Endothelial cell of umbilical vein (primary cell): ENCODE measurements at regions not wholly inside any gene's neighbourhood (a gene's known extent, or its start where the extent isn't known, plus 50 kb on each side); places are given as distances from the start of the nearest gene placed in this dataset.
A peak's percentile ranks its signal among the peaks of the same experiment; 100 is the strongest.

Experiments used
- BruUV-seq: library from RNA; stranded (reverse); fragments of 400-500 nt; replicated peaks from 2 replicates; lab custom pipeline; 2021; lab: Mats Ljungman, UMichigan
- CTCF ChIA-PET: fragments of 300-600, 350-600 bp; sonication (Branson Sonifier 250); formaldehyde crosslinking; loops from one replicate; lab custom pipeline; 2021; ENCODE audit warnings: antibody characterized with exemption, inconsistent platforms; lab: Charles Lee
- POLR2A ChIA-PET: fragments of 300-600, 350-600 bp; sonication (Branson Sonifier 250); formaldehyde crosslinking; loops from one replicate; lab custom pipeline; 2021; ENCODE audit warnings: antibody characterized with exemption, inconsistent platforms; lab: Charles Lee
- DNase-seq: peaks from one replicate; pipeline ENCODE4 v3.0.0-alpha.2; 2011; ENCODE audit warnings: low read depth, low spot score
- FAIRE-seq: peaks from 2 replicates; lab custom pipeline; 2011; peaks lifted over from hg19 to GRCh38; lab: Jason Lieb, UNC
- H2AFZ ChIP-seq: 2 replicates; pipeline ENCODE4 v1.6.0; 2012; ENCODE audit warnings: low read depth, low read length, control low read depth, inconsistent platforms
- H3K27ac ChIP-seq: 2 replicates; pipeline ENCODE4 v1.5.1; 2011; ENCODE audit warnings: low read depth, mild to moderate bottlenecking, control low read depth, low read length, moderate library complexity; ENCODE audit not compliant: insufficient read depth
- H3K27me3 ChIP-seq, 2 experiments: 2 replicates each; pipeline versions ENCODE4 v1.6.0 to v1.6.1; 2011; ENCODE audit warnings: low read length in 2 of 2, mixed read lengths in 1 of 2; ENCODE audit not compliant: control insufficient read depth in 2 of 2, insufficient read depth in 2 of 2
- H3K36me3 ChIP-seq, 2 experiments: 2 replicates in 1 of 2; 3 replicates in 1 of 2; pipeline ENCODE4 v1.5.1; 2011; ENCODE audit warnings: low read length in 2 of 2, mild to moderate bottlenecking in 1 of 2, moderate library complexity in 1 of 2; ENCODE audit not compliant: control insufficient read depth in 2 of 2, insufficient read depth in 2 of 2; ENCODE audit errors: extremely low read depth in 1 of 2
- H3K4me1 ChIP-seq: 3 replicates; pipeline ENCODE4 v1.5.1; 2011; ENCODE audit warnings: mild to moderate bottlenecking, low read length; ENCODE audit not compliant: control insufficient read depth, insufficient read depth; ENCODE audit errors: extremely low read depth
- H3K4me2 ChIP-seq: 2 replicates; pipeline ENCODE4 v1.6.1; 2011; ENCODE audit warnings: low read length, control low read depth, mixed read lengths; ENCODE audit not compliant: insufficient read depth
- H3K4me3 ChIP-seq, 3 experiments: fragments of 200-600 bp in 1 of 3; sonication (generic), shearing (Covaris generic) in 1 of 3; replicated peaks in 1 of 3; 2 replicates each; pipeline ENCODE4 v1.5.1; 2011 to 2016; ENCODE audit warnings: control low read depth in 3 of 3, low read length in 3 of 3, mild to moderate bottlenecking in 2 of 3, inconsistent platforms in 1 of 3, low read depth in 1 of 3, moderate library complexity in 1 of 3; ENCODE audit not compliant: insufficient read depth in 1 of 3
- H3K79me2 ChIP-seq: 2 replicates; pipeline ENCODE4 v1.6.0; 2012; ENCODE audit warnings: low read length, inconsistent platforms; ENCODE audit not compliant: control insufficient read depth, insufficient read depth
- H3K9ac ChIP-seq: replicated peaks from 2 replicates; pipeline ENCODE3; 2011; ENCODE audit warnings: low read length, control low read depth; ENCODE audit not compliant: insufficient read depth; ENCODE audit errors: extremely low read depth
- H3K9me1 ChIP-seq: replicated peaks from 3 replicates; pipeline ENCODE4 v1.6.0; 2011; ENCODE audit warnings: mild to moderate bottlenecking, low read length; ENCODE audit not compliant: control insufficient read depth, insufficient read depth; ENCODE audit errors: extremely low read depth
- H3K9me3 ChIP-seq: replicated peaks from 2 replicates; pipeline ENCODE4 v1.5.1; 2012; ENCODE audit warnings: low read length, inconsistent platforms; ENCODE audit not compliant: control insufficient read depth, insufficient read depth
- H4K20me1 ChIP-seq: replicated peaks from 2 replicates; pipeline ENCODE3; 2011; ENCODE audit warnings: mild to moderate bottlenecking, low read length; ENCODE audit not compliant: control insufficient read depth, insufficient read depth; ENCODE audit errors: extremely low read depth
- EZH2 ChIP-seq: IDR thresholded peaks from 2 replicates; pipeline ENCODE4 v1.6.1; 2012; ENCODE audit warnings: borderline replicate concordance, low read depth, mild to moderate bottlenecking, moderate library complexity, low read length, inconsistent platforms; ENCODE audit not compliant: severe bottlenecking
- FOS ChIP-seq: IDR thresholded peaks from 2 replicates; pipeline ENCODE4 v1.6.1; 2011; ENCODE audit warnings: mild to moderate bottlenecking, low read length, moderate library complexity, borderline replicate concordance; ENCODE audit not compliant: insufficient read depth
- JUN ChIP-seq: IDR thresholded peaks from 2 replicates; pipeline ENCODE4 v1.6.1; 2011; ENCODE audit warnings: borderline replicate concordance, low read depth; ENCODE audit not compliant: insufficient read length, insufficient read depth
- MYC ChIP-seq: IDR thresholded peaks from one replicate; pipeline ENCODE4 v1.6.1; 2011; ENCODE audit warnings: mild to moderate bottlenecking, low read depth, low read length
- POLR2A ChIP-seq: IDR thresholded peaks from 2 replicates; pipeline ENCODE4 v1.6.1; 2012; ENCODE audit warnings: low read depth, mild to moderate bottlenecking, control low read depth, low read length
- POLR2AphosphoS5 ChIP-seq: IDR thresholded peaks from 2 replicates; pipeline ENCODE4 v1.6.1; 2012; ENCODE audit warnings: low read depth, mild to moderate bottlenecking, control low read depth, low read length, moderate library complexity; ENCODE audit not compliant: insufficient read depth
- dilution Hi-C: fragments of 300-500 bp; cut with MboI; formaldehyde crosslinking; loops from one replicate; pipeline ENCODE4 v1.15.0; 2019; ENCODE audit warnings: low sequenced_read_pairs; ENCODE audit not compliant: extremely low pct_ligation_motif_present
- intact Hi-C: fragments of 100-400 bp; cut with micrococcal nuclease; formaldehyde crosslinking; loops from one replicate; pipeline ENCODE4 v1.10.0; 2022
- TF ChIP-seq, protein P1 (sequence below), 2 donors: IDR thresholded peaks; 1 replicate in 1 of 2; 2 replicates in 1 of 2; pipeline ENCODE4 v1.5.1; 2011; ENCODE audit warnings: low read length in 2 of 2, mild to moderate bottlenecking in 2 of 2, moderate library complexity in 2 of 2, control low read depth in 1 of 2, inconsistent platforms in 1 of 2, low read depth in 1 of 2; ENCODE audit not compliant: insufficient read depth in 1 of 2; ENCODE audit errors: extremely low read depth in 1 of 2
- TF ChIP-seq, protein P2 (sequence below): IDR thresholded peaks from 2 replicates; pipeline ENCODE4 v1.6.1; 2011; ENCODE audit not compliant: insufficient read depth, insufficient read length

- TF ChIP-seq MYC (no peak), POLR2A (no peak)
- TF ChIP-seq, protein P1, sequence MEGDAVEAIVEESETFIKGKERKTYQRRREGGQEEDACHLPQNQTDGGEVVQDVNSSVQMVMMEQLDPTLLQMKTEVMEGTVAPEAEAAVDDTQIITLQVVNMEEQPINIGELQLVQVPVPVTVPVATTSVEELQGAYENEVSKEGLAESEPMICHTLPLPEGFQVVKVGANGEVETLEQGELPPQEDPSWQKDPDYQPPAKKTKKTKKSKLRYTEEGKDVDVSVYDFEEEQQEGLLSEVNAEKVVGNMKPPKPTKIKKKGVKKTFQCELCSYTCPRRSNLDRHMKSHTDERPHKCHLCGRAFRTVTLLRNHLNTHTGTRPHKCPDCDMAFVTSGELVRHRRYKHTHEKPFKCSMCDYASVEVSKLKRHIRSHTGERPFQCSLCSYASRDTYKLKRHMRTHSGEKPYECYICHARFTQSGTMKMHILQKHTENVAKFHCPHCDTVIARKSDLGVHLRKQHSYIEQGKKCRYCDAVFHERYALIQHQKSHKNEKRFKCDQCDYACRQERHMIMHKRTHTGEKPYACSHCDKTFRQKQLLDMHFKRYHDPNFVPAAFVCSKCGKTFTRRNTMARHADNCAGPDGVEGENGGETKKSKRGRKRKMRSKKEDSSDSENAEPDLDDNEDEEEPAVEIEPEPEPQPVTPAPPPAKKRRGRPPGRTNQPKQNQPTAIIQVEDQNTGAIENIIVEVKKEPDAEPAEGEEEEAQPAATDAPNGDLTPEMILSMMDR (IDR thresholded peaks at IDR 0.05; ENCODE audit: extremely low read depth in 1 of 2, insufficient read depth in 1 of 2, low read depth in 1 of 2, low read length in 2 of 2) = no peak
- no TSS peak for BruUV-seq
- peak overlapping the region; percentile 75 for H3K9ac ChIP-seq
- peaks cover 44% of the 10 kb centered on the region for H3K79me2 ChIP-seq
- peak; percentile 21 for FAIRE-seq
- H3K36me3 ChIP-seq = no peaks in the 10 kb centered on the region
- ChIA-PET POLR2A (no interaction called here), CTCF (no interaction called here)
- peak overlapping the region; percentile 79 for H3K27ac ChIP-seq
- dilution Hi-C loops = no loop called here
- intact Hi-C loops = loop anchor here (10.0 kb wide), 4 partner anchors 47 to 1007 kb away; partner anchors contain the start of genes EIF1AY and KDM5D
- no peaks in the 10 kb centered on the region for H3K27me3 ChIP-seq
- peak overlapping the region; percentile 51 for H3K4me2 ChIP-seq
- peak overlapping the region; percentile 45 to 93 (median 57) for H3K4me3 ChIP-seq
- H3K9me3 ChIP-seq = no peaks in the 10 kb centered on the region
- DNase-seq = no peak
- no peaks in the 10 kb centered on the region for H4K20me1 ChIP-seq
- H3K9me1 ChIP-seq = no peaks in the 10 kb centered on the region
- H3K4me1 ChIP-seq = peaks cover 14% of the 10 kb centered on the region
- peak overlapping the region; percentile 98 for H2AFZ ChIP-seq
Measured at GRCh38 chrY:19567943-19568342, 176.6 kb downstream of the KDM5D start.

DNA sequence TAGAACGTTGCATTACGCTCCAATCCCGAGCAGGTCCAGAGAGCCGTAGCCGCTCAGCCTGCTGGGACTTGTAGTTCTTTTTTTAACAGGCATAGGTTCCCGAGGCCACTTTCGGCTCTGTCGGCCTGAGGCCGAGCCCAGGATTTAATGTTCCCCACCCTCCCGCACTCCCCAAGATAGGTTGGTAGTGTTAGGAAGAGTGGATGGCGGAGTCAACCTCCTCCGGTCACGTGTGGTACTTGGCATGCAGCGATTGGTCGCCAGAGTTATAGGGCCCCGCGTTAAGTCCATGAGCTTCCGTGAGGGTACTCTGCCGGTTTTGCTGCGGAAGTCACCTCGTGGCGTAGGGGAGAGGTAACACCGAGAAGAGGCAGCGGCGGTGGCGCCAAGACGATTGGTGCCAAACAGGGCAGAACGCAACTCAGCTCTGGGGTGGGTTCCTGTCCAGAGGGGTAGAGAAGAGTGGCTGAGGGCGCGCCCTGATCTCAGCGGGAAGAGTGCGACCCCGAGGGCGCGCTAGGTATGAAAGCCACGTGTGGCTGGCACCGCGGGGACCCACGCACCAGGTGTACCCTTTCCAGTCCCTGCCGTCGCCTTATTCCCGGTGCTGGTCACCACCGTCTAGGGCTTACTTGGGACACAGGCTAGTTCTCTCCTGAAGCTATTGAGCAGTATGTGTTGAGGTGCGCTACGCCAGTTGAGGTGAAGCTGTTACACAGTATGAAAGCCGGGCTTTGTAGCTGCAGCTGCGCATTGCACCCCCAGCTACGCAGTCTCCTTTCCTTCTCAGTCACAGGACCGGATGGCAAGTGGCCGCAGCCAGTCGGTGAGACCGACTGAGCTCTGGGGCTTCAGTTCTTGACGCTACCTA is 177.2 kb downstream of the KDM5D start:
- Histone ChIP-seq H3K4me3 (peak overlapping the region; percentile 45 to 93 (median 57)), H3K9ac (peak overlapping the region; percentile 75), H3K27ac (peak overlapping the region; percentile 79), H3K4me1 (peaks cover 12% of the 10 kb centered on the region), H3K4me2 (peak overlapping the region; percentile 51), H3K36me3 (no peaks in the 10 kb centered on the region), H3K9me3 (no peaks in the 10 kb centered on the region), H3K79me2 (peaks cover 39% of the 10 kb centered on the region), H2AFZ (peak overlapping the region; percentile 98), H3K9me1 (no peaks in the 10 kb centered on the region), H4K20me1 (no peaks in the 10 kb centered on the region), H3K27me3 (no peaks in the 10 kb centered on the region)
- peak; percentile 93 for FAIRE-seq
- dilution Hi-C loops (no loop called here), intact Hi-C loops (loop anchor here (10.0 kb wide), 4 partner anchors 48 to 1008 kb away; partner anchors contain the start of genes EIF1AY and KDM5D)
- POLR2A ChIA-PET = interaction anchor here (0.6 kb wide), 1 partner anchor 28 kb away, joined by 3 read pairs; no protein-coding TSS in a partner anchor
- TSS peak; percentile 54 for BruUV-seq
- DNase-seq = peak; percentile 94
- TF ChIP-seq FOS (no peak), EZH2 (no peak), POLR2A (no peak), POLR2AphosphoS5 (no peak), JUN (no peak)
- TF ChIP-seq, protein P2, sequence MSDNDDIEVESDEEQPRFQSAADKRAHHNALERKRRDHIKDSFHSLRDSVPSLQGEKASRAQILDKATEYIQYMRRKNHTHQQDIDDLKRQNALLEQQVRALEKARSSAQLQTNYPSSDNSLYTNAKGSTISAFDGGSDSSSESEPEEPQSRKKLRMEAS = peak; percentile 41
- TF ChIP-seq, protein P1 (IDR thresholded peaks at IDR 0.05; ENCODE audit: extremely low read depth in 1 of 2, insufficient read depth in 1 of 2, low read depth in 1 of 2, low read length in 2 of 2) = no peak
- CTCF ChIA-PET = no interaction called here
